DND-41 (cell line): ENCODE measurements at regions not wholly inside any gene's neighbourhood (a gene's known extent, or its start where the extent isn't known, plus 50 kb on each side); places are given as distances from the start of the nearest gene placed in this dataset.

ENCODE experiments used
- EZH2 ChIP-seq: IDR thresholded peaks from 3 replicates; pipeline ENCODE4 v1.6.1; 2012; ENCODE audit warnings: borderline replicate concordance, low read depth, mild to moderate bottlenecking, moderate library complexity, low read length, inconsistent platforms; ENCODE audit not compliant: severe bottlenecking
- TF ChIP-seq, protein P1 (sequence below): IDR thresholded peaks from 2 replicates; pipeline ENCODE4 v1.5.1; 2012; ENCODE audit warnings: borderline replicate concordance, low read length, moderate library complexity, mild to moderate bottlenecking; ENCODE audit not compliant: poor library complexity, severe bottlenecking; ENCODE audit errors: extremely low read depth

- TF ChIP-seq, protein P1, sequence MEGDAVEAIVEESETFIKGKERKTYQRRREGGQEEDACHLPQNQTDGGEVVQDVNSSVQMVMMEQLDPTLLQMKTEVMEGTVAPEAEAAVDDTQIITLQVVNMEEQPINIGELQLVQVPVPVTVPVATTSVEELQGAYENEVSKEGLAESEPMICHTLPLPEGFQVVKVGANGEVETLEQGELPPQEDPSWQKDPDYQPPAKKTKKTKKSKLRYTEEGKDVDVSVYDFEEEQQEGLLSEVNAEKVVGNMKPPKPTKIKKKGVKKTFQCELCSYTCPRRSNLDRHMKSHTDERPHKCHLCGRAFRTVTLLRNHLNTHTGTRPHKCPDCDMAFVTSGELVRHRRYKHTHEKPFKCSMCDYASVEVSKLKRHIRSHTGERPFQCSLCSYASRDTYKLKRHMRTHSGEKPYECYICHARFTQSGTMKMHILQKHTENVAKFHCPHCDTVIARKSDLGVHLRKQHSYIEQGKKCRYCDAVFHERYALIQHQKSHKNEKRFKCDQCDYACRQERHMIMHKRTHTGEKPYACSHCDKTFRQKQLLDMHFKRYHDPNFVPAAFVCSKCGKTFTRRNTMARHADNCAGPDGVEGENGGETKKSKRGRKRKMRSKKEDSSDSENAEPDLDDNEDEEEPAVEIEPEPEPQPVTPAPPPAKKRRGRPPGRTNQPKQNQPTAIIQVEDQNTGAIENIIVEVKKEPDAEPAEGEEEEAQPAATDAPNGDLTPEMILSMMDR = no peak
- no peak for TF ChIP-seq EZH2
These were observed 54.9 kb upstream of the IGFBP3 start for GRCh38 chr7:45975847-45976484.
